GM10266 (cell line): ENCODE measurements at regions not wholly inside any gene's neighbourhood (a gene's known extent, or its start where the extent isn't known, plus 50 kb on each side); places are given as distances from the start of the nearest gene placed in this dataset.
"Not testable (repeated sequence)": the region's sequence is repeated elsewhere in the genome, so short reads cannot be mapped to it uniquely, and the experiment has no call there.

ENCODE experiments used
- DNase-seq: peaks from one replicate; pipeline ENCODE4 v3.0.0; 2012; ENCODE audit errors: extremely low spot score
- CTCF ChIP-seq: IDR thresholded peaks from 2 replicates; pipeline ENCODE4 v1.5.1; 2012; ENCODE audit warnings: mild to moderate bottlenecking, low read depth; ENCODE audit not compliant: control insufficient read depth, insufficient read depth; ENCODE audit errors: missing control alignments

GRCh38 chr7:106444068-106444655 lies 159.4 kb upstream of the NAMPT start:
- no peak for TF ChIP-seq CTCF
- DNase-seq = no peak

- no peak for DNase-seq
- TF ChIP-seq CTCF = no peak
These were observed 158.4 kb upstream of the NAMPT start for GRCh38 chr7:106443156-106443555.

GRCh38 chr7:106442476-106442875 lies 157.7 kb upstream of the NAMPT start:
- TF ChIP-seq CTCF = no peak
- no peak for DNase-seq

GRCh38 chr7:106441343-106441742 lies 156.6 kb upstream of the NAMPT start:
- not testable (repeated sequence) for DNase-seq

GRCh38 chr7:106436933-106437332 lies 152.2 kb upstream of the NAMPT start:
- DNase-seq = not testable (repeated sequence)

- no peak for TF ChIP-seq CTCF
- no peak for DNase-seq
These were observed 148.6 kb upstream of the NAMPT start for GRCh38 chr7:106433377-106433776.

GRCh38 chr7:106430535-106431455 lies 146.0 kb upstream of the NAMPT start:
- DNase-seq = no peak
- no peak for TF ChIP-seq CTCF

- DNase-seq = no peak
- no peak for TF ChIP-seq CTCF
These were observed 145.3 kb upstream of the NAMPT start for GRCh38 chr7:106430103-106430502.
